ENCODE measurements at regions not wholly inside any gene's neighbourhood (a gene's known extent, or its start where the extent isn't known, plus 50 kb on each side); places are given as distances from the start of the nearest gene placed in this dataset.
"Not testable (repeated sequence)": the region's sequence is repeated elsewhere in the genome, so short reads cannot be mapped to it uniquely, and the experiment has no call there.

DNA sequence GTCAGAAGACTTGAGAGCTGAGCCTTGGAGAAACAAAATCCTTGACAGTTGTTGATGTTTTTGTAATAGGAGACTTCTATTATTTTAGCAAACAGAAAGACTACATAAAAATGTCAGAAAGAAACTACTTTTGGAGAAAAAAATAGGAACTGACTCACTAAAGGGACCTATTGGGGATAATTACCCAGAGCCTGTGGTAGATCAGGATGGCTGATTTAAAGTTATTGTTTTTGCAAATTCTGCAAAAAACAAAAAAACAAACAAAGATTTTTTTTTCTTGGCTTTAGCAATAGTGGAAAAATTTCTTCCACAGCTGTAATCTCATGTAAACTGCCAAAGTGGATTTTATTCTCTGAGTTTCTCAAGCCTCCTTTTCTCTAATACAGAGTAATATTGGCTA is 101.5 kb upstream of the SATB1 start:
- no peak for DNase-seq (ENCODE audit: low read depth)
- TF ChIP-seq, protein P1, sequence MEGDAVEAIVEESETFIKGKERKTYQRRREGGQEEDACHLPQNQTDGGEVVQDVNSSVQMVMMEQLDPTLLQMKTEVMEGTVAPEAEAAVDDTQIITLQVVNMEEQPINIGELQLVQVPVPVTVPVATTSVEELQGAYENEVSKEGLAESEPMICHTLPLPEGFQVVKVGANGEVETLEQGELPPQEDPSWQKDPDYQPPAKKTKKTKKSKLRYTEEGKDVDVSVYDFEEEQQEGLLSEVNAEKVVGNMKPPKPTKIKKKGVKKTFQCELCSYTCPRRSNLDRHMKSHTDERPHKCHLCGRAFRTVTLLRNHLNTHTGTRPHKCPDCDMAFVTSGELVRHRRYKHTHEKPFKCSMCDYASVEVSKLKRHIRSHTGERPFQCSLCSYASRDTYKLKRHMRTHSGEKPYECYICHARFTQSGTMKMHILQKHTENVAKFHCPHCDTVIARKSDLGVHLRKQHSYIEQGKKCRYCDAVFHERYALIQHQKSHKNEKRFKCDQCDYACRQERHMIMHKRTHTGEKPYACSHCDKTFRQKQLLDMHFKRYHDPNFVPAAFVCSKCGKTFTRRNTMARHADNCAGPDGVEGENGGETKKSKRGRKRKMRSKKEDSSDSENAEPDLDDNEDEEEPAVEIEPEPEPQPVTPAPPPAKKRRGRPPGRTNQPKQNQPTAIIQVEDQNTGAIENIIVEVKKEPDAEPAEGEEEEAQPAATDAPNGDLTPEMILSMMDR (IDR thresholded peaks at IDR 0.05; ENCODE audit: insufficient read depth, low read depth, low read length, missing control alignments), result no peak

DNA sequence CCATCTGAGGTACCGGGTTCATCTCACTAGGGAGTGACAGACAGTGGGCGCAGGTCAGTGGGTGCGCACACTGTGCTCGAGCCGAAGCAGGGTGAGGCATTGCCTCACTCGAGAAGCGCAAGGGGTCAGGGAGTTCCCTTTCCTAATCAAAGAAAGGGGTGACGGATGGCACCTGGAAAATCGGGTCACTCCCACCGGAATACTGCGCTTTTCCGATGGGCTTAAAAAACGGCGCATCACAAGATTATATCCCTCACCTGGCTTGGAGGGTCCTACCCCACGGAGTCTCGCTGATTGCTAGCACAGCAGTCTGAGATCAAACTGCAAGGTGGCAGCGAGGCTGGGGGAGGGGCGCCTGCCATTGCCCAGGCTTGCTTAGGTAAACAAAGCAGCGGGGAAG is 91.0 kb upstream of the SATB1 start:
- not testable (repeated sequence) for DNase-seq (ENCODE audit: low read depth); H3K4me3 ChIP-seq (ENCODE audit: low read depth, low read length)

More for the DNA sequence above, 101.5 kb upstream of the SATB1 start:
- H3K4me3 ChIP-seq (ENCODE audit: low read depth, low read length), result no peak overlapping the region

DNA sequence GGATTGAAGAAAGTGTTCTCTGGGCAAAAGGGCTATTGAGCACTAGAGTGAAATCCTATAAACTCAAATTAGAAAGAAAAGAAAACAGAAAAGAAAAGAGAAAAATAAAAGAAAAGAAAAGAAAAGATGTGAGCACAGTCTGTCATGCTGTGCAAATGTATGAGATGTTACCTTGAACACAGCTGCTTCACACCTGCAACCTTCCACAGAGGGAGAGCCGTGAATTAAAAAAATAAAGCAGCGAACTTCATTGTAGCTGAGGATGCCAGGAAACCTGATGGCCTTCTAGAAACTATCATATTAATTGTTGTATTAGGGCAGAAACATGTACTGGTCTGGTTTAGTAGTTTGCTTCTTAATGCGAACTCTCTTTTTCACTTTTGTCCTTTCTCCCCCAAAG is 88.0 kb upstream of the SATB1 start:
- TF ChIP-seq, protein P1 (IDR thresholded peaks at IDR 0.05; ENCODE audit: insufficient read depth, low read depth, low read length, missing control alignments), result no peak
- H3K4me3 ChIP-seq (ENCODE audit: low read depth, low read length), result no peak overlapping the region
- DNase-seq (ENCODE audit: low read depth), result no peak

DNA sequence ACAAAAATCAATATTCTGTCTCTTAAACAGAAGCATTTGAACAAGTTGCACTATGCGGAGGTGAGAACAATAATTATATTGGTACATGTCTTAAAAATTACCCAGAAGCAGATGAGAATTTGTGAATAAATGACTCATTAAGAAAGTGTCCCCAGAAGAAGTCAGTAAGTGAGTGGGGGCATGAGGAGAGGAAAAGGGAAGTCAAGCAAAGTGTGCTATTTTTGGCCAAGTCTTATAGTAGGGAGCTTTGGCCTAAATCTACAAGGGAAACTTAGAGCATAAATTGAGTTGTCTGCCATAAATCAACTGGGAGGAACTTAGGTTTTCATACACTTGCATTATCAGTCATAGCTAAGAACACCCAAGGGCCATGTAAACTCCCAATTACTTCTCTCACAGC is 86.9 kb upstream of the SATB1 start:
- no peak overlapping the region for H3K4me3 ChIP-seq (ENCODE audit: low read depth, low read length)
- DNase-seq (ENCODE audit: low read depth), result no peak
- TF ChIP-seq, protein P1 (IDR thresholded peaks at IDR 0.05; ENCODE audit: insufficient read depth, low read depth, low read length, missing control alignments), result no peak

DNA sequence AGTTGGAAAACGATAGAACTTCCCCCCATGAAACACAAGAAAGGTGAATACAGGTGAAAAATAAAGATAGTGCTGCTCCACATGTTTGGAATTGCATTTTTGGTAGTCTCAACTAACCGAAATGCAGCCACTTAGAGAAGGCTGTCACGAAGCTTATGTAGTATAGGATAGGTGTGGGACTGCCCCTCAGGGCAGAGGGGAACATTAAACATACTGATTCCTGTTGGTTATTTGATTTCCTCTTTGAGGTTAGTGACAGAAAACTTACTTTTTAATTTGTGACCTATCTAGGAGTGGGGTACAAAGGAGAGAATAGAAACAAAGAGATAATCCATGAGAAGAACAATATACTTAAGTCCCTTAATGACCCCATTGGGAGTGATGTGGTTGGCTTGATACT is 85.8 kb upstream of the SATB1 start:
- no peak overlapping the region for H3K4me3 ChIP-seq (ENCODE audit: low read depth, low read length)
- DNase-seq (ENCODE audit: low read depth), result no peak
- TF ChIP-seq, protein P1 (IDR thresholded peaks at IDR 0.05; ENCODE audit: insufficient read depth, low read depth, low read length, missing control alignments), result no peak

DNA sequence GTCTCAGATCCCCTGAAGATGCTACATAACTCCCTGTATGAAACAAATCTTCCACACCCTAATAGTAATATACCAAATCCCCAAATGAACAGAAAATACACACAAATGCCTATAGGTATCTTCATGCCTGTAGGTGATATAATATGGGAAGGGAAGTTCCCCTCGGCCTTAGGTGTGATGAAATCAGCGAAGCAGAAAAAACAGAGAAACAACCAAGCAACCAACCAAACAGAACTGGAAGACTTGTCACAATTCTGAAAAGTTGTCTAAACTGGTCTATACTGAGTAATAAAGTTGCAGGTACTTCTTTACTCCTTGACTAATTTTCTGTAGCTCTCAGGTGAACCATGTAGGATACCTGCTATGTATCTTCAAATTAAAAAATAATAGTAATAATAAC is 82.2 kb upstream of the SATB1 start:
- TF ChIP-seq, protein P1 (IDR thresholded peaks at IDR 0.05; ENCODE audit: insufficient read depth, low read depth, low read length, missing control alignments), result no peak
- DNase-seq (ENCODE audit: low read depth), result no peak

DNA sequence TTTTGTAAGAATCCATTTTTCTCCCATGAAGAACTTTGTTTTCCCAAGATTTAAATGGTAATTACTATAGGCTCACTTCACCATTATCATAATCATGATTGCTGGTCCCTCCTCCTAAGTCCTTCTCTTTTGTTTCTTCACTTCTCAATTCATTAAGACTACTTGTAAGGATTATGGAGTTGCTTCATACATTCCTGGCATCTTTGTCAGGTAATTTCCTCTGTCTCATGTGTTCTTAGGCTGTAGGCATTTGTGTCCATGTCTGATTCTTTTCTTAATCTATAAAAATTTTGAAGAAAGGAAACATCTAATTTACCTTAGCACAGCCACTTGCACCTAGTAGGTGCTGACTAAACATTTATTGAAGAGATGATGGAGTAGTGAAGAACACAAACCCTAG is 79.9 kb upstream of the SATB1 start:
- TF ChIP-seq, protein P1 (IDR thresholded peaks at IDR 0.05; ENCODE audit: insufficient read depth, low read depth, low read length, missing control alignments), result no peak
- DNase-seq (ENCODE audit: low read depth), result no peak

More for the DNA sequence above, 82.2 kb upstream of the SATB1 start:
- H3K4me3 ChIP-seq (ENCODE audit: low read depth, low read length), result no peak overlapping the region

More for the DNA sequence above, 79.9 kb upstream of the SATB1 start:
- no peak overlapping the region for H3K4me3 ChIP-seq (ENCODE audit: low read depth, low read length)
